NB4 (cell line): ENCODE measurements at regions not wholly inside any gene's neighbourhood (a gene's known extent, or its start where the extent isn't known, plus 50 kb on each side); places are given as distances from the start of the nearest gene placed in this dataset.

Source experiments
- DNase-seq: peaks from one replicate; pipeline ENCODE4 v3.0.0; 2010; ENCODE audit warnings: low read depth
- H3K4me3 ChIP-seq: one replicate; pipeline ENCODE4 v1.5.1; 2011; ENCODE audit warnings: mild to moderate bottlenecking, low read depth, low read length, moderate library complexity
- CTCF ChIP-seq: IDR thresholded peaks from one replicate; pipeline ENCODE4 v1.5.1; 2012; ENCODE audit warnings: low read depth, low read length
- MAX ChIP-seq: IDR thresholded peaks from 2 replicates; pipeline ENCODE4 v1.6.1; 2011; ENCODE audit warnings: low read depth, low read length
- MYC ChIP-seq: IDR thresholded peaks from 2 replicates; pipeline ENCODE4 v1.6.1; 2011; ENCODE audit warnings: low read depth, low read length
- POLR2A ChIP-seq: IDR thresholded peaks from 2 replicates; pipeline ENCODE4 v1.6.1; 2011; ENCODE audit warnings: mild to moderate bottlenecking; ENCODE audit not compliant: insufficient read length; ENCODE audit errors: extremely low read depth

DNA sequence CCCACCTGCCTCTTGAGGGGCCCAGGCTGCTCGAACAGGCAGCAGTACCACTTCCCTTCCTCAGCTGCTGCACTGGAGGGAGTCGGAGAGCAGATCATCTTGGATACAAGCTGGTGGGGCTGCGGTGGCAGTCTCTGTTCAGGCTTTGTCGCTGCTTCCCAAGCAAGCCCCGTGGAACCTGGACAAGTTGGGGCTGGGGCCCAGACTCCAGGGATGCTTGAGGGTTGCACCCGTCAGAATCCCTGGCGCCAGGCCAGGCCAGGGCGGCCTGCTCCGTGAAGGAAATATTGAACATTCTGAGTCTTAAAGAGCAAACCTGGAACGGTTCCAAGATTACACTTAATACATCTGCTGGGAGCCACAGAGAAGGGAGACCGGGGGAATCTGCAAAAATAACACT, 310.1 kb upstream of the SORL1-AS1 start:
- DNase-seq = no peak

DNA sequence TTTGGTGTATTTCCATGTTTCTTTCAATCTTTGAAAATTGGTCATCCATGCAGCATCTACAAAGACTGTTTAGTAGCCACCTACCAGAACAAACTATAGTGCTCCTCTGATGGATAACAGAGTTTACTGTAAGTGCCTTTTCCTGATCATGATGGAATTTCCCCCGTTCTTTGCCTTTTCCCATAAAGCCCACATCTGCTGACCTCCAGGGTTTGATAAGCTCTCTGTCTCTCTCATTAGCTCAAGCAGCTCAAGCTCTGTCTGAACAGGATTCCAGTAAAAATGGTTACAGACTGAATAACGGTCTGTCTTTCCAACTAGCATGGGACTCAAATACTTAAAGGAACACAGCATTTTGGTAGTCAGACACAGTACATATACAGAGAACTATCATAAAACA, 308.4 kb upstream of the SORL1-AS1 start:
- H3K4me3 ChIP-seq = no peak overlapping the region
- no peak for TF ChIP-seq CTCF
- no peak for TF ChIP-seq POLR2A
- no peak for TF ChIP-seq MYC
- no peak for TF ChIP-seq MAX
- no peak for DNase-seq

More for the DNA sequence above, 310.1 kb upstream of the SORL1-AS1 start:
- H3K4me3 ChIP-seq = no peak overlapping the region
- TF ChIP-seq CTCF = no peak

DNA sequence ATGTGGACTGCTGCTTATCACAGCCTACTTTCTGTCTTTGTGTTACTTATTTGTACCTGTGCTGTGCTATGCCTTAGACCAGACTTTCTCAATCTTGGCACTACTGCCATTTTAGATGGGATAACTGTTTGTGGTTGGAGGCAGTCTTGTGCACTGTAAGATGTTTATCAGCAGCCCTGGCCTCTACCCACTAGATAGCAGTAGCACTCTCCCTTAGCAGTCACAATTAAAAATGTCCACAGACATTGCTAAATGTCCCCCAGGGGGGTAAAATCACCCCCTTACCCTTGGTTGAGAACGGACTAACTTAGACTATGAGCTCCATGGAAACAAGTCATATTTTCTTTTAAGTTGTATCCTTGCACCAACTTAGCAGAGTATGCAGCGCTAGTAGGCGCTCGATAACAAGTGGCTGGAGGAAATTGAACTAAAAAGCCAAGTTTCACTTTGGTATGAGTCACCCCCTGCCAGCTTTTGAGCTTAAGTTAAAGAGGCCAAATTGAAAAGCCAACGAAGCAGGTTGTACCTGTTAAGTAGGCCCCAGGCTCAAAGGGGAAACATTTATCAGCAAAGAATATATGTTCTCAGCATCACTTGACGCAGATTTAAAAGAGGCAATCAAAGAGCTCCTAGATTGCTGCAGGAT, 304.8 kb upstream of the SORL1-AS1 start:
- no peak for DNase-seq
- TF ChIP-seq MAX = no peak
- TF ChIP-seq MYC = no peak
- TF ChIP-seq CTCF = no peak
- no peak for TF ChIP-seq POLR2A

DNA sequence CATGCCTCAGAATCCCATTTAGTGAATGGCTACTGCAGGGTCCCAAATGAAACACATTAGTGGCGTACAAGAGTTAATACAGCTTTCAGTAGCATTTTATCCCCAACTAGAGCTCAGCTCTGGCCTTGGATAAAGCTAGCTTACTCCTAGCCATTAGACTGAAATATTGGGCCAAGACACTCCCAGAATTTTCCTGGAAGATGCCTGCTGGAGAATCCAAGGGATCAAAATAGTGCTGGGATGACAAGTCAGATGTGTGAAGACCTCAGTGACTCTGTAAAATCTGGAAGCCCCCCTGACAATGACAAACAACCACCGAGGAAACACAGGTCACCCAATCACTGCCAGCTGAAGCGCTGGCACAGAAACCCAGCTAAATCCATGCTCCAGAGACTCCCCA, 303.1 kb upstream of the SORL1-AS1 start:
- TF ChIP-seq MAX (no peak), MYC (no peak), CTCF (no peak), POLR2A (no peak)
- H3K4me3 ChIP-seq = no peak overlapping the region
- DNase-seq = no peak

More for the DNA sequence above, 304.8 kb upstream of the SORL1-AS1 start:
- no peak overlapping the region for H3K4me3 ChIP-seq

DNA sequence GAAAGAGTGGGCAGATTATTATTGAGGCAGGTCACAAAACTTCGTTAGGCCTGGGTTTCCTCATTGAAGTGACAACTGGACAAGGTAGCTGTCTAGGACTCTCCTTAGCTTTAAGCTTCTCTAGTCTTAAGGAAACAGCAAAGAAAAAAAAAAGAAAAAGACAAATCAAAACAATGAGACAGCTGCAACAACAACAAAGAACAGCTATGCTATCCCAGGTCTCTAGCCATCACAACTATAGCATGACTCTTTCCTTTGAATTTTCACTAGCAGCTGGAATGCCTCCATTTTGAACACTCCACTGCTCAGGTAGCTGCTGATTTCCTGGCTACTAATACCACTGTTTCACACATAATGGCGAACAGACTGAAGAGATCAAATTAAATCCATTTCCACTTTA, 302.4 kb upstream of the SORL1-AS1 start:
- no peak for DNase-seq
- no peak overlapping the region for H3K4me3 ChIP-seq
- no peak for TF ChIP-seq POLR2A
- no peak for TF ChIP-seq MYC

DNA sequence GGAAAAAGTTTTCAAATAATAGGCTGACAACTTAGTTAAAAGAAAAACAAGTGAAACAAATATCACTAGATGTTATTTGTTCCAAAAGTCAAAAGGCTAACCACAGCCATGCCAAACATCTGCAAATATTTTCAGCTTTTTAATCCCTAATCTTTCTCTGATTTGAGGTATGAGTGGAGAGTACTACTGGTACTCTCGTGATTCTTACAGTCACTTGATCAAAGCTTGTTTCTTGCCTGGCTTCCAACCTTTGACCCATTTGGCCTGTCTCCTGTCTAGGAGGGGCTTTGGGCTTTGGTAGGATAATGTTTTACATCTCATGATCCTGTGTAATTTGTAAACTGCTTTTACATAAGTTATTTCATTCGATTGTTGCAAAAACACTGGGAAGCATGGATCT, 301.8 kb upstream of the SORL1-AS1 start:
- no peak for DNase-seq

More for the DNA sequence above, 301.8 kb upstream of the SORL1-AS1 start:
- no peak for TF ChIP-seq MAX
- TF ChIP-seq CTCF = no peak
- TF ChIP-seq POLR2A = no peak
- no peak for TF ChIP-seq MYC
- H3K4me3 ChIP-seq = no peak overlapping the region
